ENCODE measurements at regions not wholly inside any gene's neighbourhood (a gene's known extent, or its start where the extent isn't known, plus 50 kb on each side); places are given as distances from the start of the nearest gene placed in this dataset.

- Histone ChIP-seq H3K14ac (ENCODE audit: low read length in 2 of 2) (no peak overlapping the region), H3K23ac (ENCODE audit: low read length in 2 of 2) (no peak overlapping the region), H3K36me3 (ENCODE audit: control insufficient read depth in 1 of 2, insufficient read depth in 2 of 2, low read depth in 1 of 2, low read length in 2 of 2) (no peaks in the 10 kb centered on the region), H2AFZ (ENCODE audit: low read depth, low read length) (no peak overlapping the region), H3K27ac (ENCODE audit: low read length, poor library complexity, severe bottlenecking) (no peak overlapping the region), H3K4me3 (ENCODE audit: insufficient read depth in 1 of 2, low read depth in 1 of 2, low read length in 2 of 2) (no peak overlapping the region), H2BK5ac (ENCODE audit: low read depth, low read length, poor library complexity, severe bottlenecking) (no peak overlapping the region), H2BK12ac (ENCODE audit: low read length in 2 of 2) (no peak overlapping the region), H3K4me2 (ENCODE audit: low read length, poor library complexity, severe bottlenecking) (no peak overlapping the region), H3K9ac (ENCODE audit: low read length) (no peak overlapping the region), H3K4me1 (ENCODE audit: control insufficient read depth, insufficient read depth, low read depth, low read length) (no peaks in the 10 kb centered on the region), H3K27me3 (ENCODE audit: control insufficient read depth in 1 of 2, insufficient read depth in 1 of 2, low read length in 2 of 2) (peaks cover 0 to 11% of the 10 kb centered on the region in 2 experiments), H4K8ac (ENCODE audit: low read length) (no peak overlapping the region), H2BK15ac (ENCODE audit: low read depth, poor library complexity, severe bottlenecking) (no peak overlapping the region), H3K9me3 (ENCODE audit: control insufficient read depth, low read length) (peaks cover 4% of the 10 kb centered on the region), H2AK5ac (ENCODE audit: low read length, severe bottlenecking) (no peak overlapping the region), H3K4ac (ENCODE audit: low read depth in 1 of 2, low read length in 2 of 2) (no peak overlapping the region), H4K91ac (ENCODE audit: low read length) (no peak overlapping the region), H3K79me1 (replicated peaks; ENCODE audit: low read length, poor library complexity, severe bottlenecking) (no peaks in the 10 kb centered on the region), H2BK120ac (ENCODE audit: low read depth, low read length) (no peak overlapping the region), H3K18ac (ENCODE audit: low read depth in 1 of 2, low read length in 2 of 2) (no peak overlapping the region)
- WGBS, result 76% methylated on average over 8 of the region's 8 CpGs
- DNase-seq, result no peak
Measured at GRCh38 chr10:128567551-128567950, 441.3 kb upstream of the MKI67 start.

- Histone ChIP-seq H2BK5ac (ENCODE audit: low read depth, low read length, poor library complexity, severe bottlenecking) (no peak overlapping the region), H3K4me2 (ENCODE audit: low read length, poor library complexity, severe bottlenecking) (no peak overlapping the region), H3K4me1 (ENCODE audit: control insufficient read depth, insufficient read depth, low read depth, low read length) (no peaks in the 10 kb centered on the region), H2BK12ac (ENCODE audit: low read length in 2 of 2) (no peak overlapping the region), H3K27me3 (ENCODE audit: control insufficient read depth in 1 of 2, insufficient read depth in 1 of 2, low read length in 2 of 2) (peaks cover 0 to 11% of the 10 kb centered on the region in 2 experiments), H3K9me3 (ENCODE audit: control insufficient read depth, low read length) (peaks cover 2% of the 10 kb centered on the region), H4K91ac (ENCODE audit: low read length) (no peak overlapping the region), H3K23ac (ENCODE audit: low read length in 2 of 2) (no peak overlapping the region), H2AFZ (ENCODE audit: low read depth, low read length) (no peak overlapping the region), H3K14ac (ENCODE audit: low read length in 2 of 2) (no peak overlapping the region), H3K79me1 (replicated peaks; ENCODE audit: low read length, poor library complexity, severe bottlenecking) (no peaks in the 10 kb centered on the region), H3K9ac (ENCODE audit: low read length) (no peak overlapping the region), H2BK120ac (ENCODE audit: low read depth, low read length) (no peak overlapping the region), H2AK5ac (ENCODE audit: low read length, severe bottlenecking) (no peak overlapping the region), H3K18ac (ENCODE audit: low read depth in 1 of 2, low read length in 2 of 2) (no peak overlapping the region), H3K36me3 (ENCODE audit: control insufficient read depth in 1 of 2, insufficient read depth in 2 of 2, low read depth in 1 of 2, low read length in 2 of 2) (no peaks in the 10 kb centered on the region), H3K27ac (ENCODE audit: low read length, poor library complexity, severe bottlenecking) (no peak overlapping the region), H4K8ac (ENCODE audit: low read length) (peak overlapping the region; percentile 23), H3K4ac (ENCODE audit: low read depth in 1 of 2, low read length in 2 of 2) (no peak overlapping the region), H2BK15ac (ENCODE audit: low read depth, poor library complexity, severe bottlenecking) (no peak overlapping the region), H3K4me3 (ENCODE audit: insufficient read depth in 1 of 2, low read depth in 1 of 2, low read length in 2 of 2) (no peak overlapping the region)
- DNase-seq, result no peak
- 84% methylated on average over 11 of the region's 11 CpGs for WGBS
Measured at GRCh38 chr10:128568041-128568440, 441.8 kb upstream of the MKI67 start.

GRCh38 chr10:128568491-128568890 is 442.3 kb upstream of the MKI67 start:
- H3K4ac ChIP-seq (ENCODE audit: low read depth in 1 of 2, low read length in 2 of 2), result no peak overlapping the region
- H3K18ac ChIP-seq (ENCODE audit: low read depth in 1 of 2, low read length in 2 of 2), result no peak overlapping the region
- H3K9me3 ChIP-seq (ENCODE audit: control insufficient read depth, low read length), result no peaks in the 10 kb centered on the region
- H2BK120ac ChIP-seq (ENCODE audit: low read depth, low read length), result no peak overlapping the region
- H3K9ac ChIP-seq (ENCODE audit: low read length), result no peak overlapping the region
- H4K8ac ChIP-seq (ENCODE audit: low read length), result no peak overlapping the region
- H2BK15ac ChIP-seq (ENCODE audit: low read depth, poor library complexity, severe bottlenecking), result no peak overlapping the region
- no peaks in the 10 kb centered on the region for H3K79me1 ChIP-seq (replicated peaks; ENCODE audit: low read length, poor library complexity, severe bottlenecking)
- H2AK5ac ChIP-seq (ENCODE audit: low read length, severe bottlenecking), result no peak overlapping the region
- no peaks in the 10 kb centered on the region for H3K36me3 ChIP-seq (ENCODE audit: control insufficient read depth in 1 of 2, insufficient read depth in 2 of 2, low read depth in 1 of 2, low read length in 2 of 2)
- H3K4me1 ChIP-seq (ENCODE audit: control insufficient read depth, insufficient read depth, low read depth, low read length), result no peaks in the 10 kb centered on the region
- no peak overlapping the region for H3K14ac ChIP-seq (ENCODE audit: low read length in 2 of 2)
- no peak overlapping the region for H2BK5ac ChIP-seq (ENCODE audit: low read depth, low read length, poor library complexity, severe bottlenecking)
- WGBS, result 92% methylated on average over 12 of the region's 13 CpGs
- no peak overlapping the region for H3K27ac ChIP-seq (ENCODE audit: low read length, poor library complexity, severe bottlenecking)
- H3K4me2 ChIP-seq (ENCODE audit: low read length, poor library complexity, severe bottlenecking), result no peak overlapping the region
- no peak overlapping the region for H2AFZ ChIP-seq (ENCODE audit: low read depth, low read length)
- H3K27me3 ChIP-seq (ENCODE audit: control insufficient read depth in 1 of 2, insufficient read depth in 1 of 2, low read length in 2 of 2), result peaks cover 0 to 11% of the 10 kb centered on the region in 2 experiments
- DNase-seq, result no peak
- no peak overlapping the region for H4K91ac ChIP-seq (ENCODE audit: low read length)
- H2BK12ac ChIP-seq (ENCODE audit: low read length in 2 of 2), result no peak overlapping the region
- no peak overlapping the region for H3K4me3 ChIP-seq (ENCODE audit: insufficient read depth in 1 of 2, low read depth in 1 of 2, low read length in 2 of 2)
- H3K23ac ChIP-seq (ENCODE audit: low read length in 2 of 2), result no peak overlapping the region

- H2BK5ac ChIP-seq (ENCODE audit: low read depth, low read length, poor library complexity, severe bottlenecking), result no peak overlapping the region
- no peak overlapping the region for H3K4ac ChIP-seq (ENCODE audit: low read depth in 1 of 2, low read length in 2 of 2)
- no peak for DNase-seq
- H2BK15ac ChIP-seq (ENCODE audit: low read depth, poor library complexity, severe bottlenecking), result no peak overlapping the region
- H3K9ac ChIP-seq (ENCODE audit: low read length), result no peak overlapping the region
- no peak overlapping the region for H3K14ac ChIP-seq (ENCODE audit: low read length in 2 of 2)
- H4K91ac ChIP-seq (ENCODE audit: low read length), result no peak overlapping the region
- no peak overlapping the region for H3K27ac ChIP-seq (ENCODE audit: low read length, poor library complexity, severe bottlenecking)
- H3K36me3 ChIP-seq (ENCODE audit: control insufficient read depth in 1 of 2, insufficient read depth in 2 of 2, low read depth in 1 of 2, low read length in 2 of 2), result no peaks in the 10 kb centered on the region
- peaks cover 0 to 11% of the 10 kb centered on the region in 2 experiments for H3K27me3 ChIP-seq (ENCODE audit: control insufficient read depth in 1 of 2, insufficient read depth in 1 of 2, low read length in 2 of 2)
- H3K9me3 ChIP-seq (ENCODE audit: control insufficient read depth, low read length), result no peaks in the 10 kb centered on the region
- H3K23ac ChIP-seq (ENCODE audit: low read length in 2 of 2), result no peak overlapping the region
- no peaks in the 10 kb centered on the region for H3K79me1 ChIP-seq (replicated peaks; ENCODE audit: low read length, poor library complexity, severe bottlenecking)
- no peak overlapping the region for H2AFZ ChIP-seq (ENCODE audit: low read depth, low read length)
- H2BK12ac ChIP-seq (ENCODE audit: low read length in 2 of 2), result no peak overlapping the region
- H2AK5ac ChIP-seq (ENCODE audit: low read length, severe bottlenecking), result no peak overlapping the region
- H3K4me1 ChIP-seq (ENCODE audit: control insufficient read depth, insufficient read depth, low read depth, low read length), result no peaks in the 10 kb centered on the region
- WGBS, result 87% methylated on average over 21 of the region's 24 CpGs
- no peak overlapping the region for H4K8ac ChIP-seq (ENCODE audit: low read length)
- no peak overlapping the region for H3K4me3 ChIP-seq (ENCODE audit: insufficient read depth in 1 of 2, low read depth in 1 of 2, low read length in 2 of 2)
- H3K4me2 ChIP-seq (ENCODE audit: low read length, poor library complexity, severe bottlenecking), result no peak overlapping the region
- no peak overlapping the region for H2BK120ac ChIP-seq (ENCODE audit: low read depth, low read length)
- H3K18ac ChIP-seq (ENCODE audit: low read depth in 1 of 2, low read length in 2 of 2), result no peak overlapping the region
Measured at GRCh38 chr10:128568990-128569945, 443.0 kb upstream of the MKI67 start.

Data from mesenchymal stem cell (in vitro differentiated cells and primary cell).